ENCODE measurements at regions not wholly inside any gene's neighbourhood (a gene's known extent, or its start where the extent isn't known, plus 50 kb on each side); places are given as distances from the start of the nearest gene placed in this dataset.
"Not testable (repeated sequence)": the region's sequence is repeated elsewhere in the genome, so short reads cannot be mapped to it uniquely, and the experiment has no call there.

DNA sequence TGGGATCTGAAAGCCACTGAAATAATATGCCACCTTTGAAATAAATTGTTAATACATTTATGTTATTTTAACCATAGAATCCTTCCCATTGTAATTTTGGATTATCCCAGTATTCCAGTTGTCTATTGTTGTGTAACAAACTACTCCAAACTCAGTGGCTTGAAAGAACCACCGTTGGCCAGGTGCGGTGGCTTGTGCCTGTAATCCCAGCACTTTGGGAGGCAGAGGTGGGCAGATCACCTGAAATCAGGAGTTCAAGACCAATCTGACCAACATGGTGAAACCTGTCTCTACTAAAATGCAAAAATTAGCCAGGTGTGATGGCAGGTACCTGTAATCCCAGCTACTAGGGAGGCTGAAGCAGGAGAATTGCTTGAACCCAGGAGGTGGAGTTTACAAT lies 217.6 kb downstream of the IRX2 start:
- not testable (repeated sequence) for TF ChIP-seq POLR2AphosphoS5, POLR2A (IDR thresholded peaks at IDR 0.05)
- TF ChIP-seq, protein P1, sequence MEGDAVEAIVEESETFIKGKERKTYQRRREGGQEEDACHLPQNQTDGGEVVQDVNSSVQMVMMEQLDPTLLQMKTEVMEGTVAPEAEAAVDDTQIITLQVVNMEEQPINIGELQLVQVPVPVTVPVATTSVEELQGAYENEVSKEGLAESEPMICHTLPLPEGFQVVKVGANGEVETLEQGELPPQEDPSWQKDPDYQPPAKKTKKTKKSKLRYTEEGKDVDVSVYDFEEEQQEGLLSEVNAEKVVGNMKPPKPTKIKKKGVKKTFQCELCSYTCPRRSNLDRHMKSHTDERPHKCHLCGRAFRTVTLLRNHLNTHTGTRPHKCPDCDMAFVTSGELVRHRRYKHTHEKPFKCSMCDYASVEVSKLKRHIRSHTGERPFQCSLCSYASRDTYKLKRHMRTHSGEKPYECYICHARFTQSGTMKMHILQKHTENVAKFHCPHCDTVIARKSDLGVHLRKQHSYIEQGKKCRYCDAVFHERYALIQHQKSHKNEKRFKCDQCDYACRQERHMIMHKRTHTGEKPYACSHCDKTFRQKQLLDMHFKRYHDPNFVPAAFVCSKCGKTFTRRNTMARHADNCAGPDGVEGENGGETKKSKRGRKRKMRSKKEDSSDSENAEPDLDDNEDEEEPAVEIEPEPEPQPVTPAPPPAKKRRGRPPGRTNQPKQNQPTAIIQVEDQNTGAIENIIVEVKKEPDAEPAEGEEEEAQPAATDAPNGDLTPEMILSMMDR (IDR thresholded peaks at IDR 0.05), result not testable (repeated sequence)
